ENCODE measurements at regions not wholly inside any gene's neighbourhood (a gene's known extent, or its start where the extent isn't known, plus 50 kb on each side); places are given as distances from the start of the nearest gene placed in this dataset.

DNA sequence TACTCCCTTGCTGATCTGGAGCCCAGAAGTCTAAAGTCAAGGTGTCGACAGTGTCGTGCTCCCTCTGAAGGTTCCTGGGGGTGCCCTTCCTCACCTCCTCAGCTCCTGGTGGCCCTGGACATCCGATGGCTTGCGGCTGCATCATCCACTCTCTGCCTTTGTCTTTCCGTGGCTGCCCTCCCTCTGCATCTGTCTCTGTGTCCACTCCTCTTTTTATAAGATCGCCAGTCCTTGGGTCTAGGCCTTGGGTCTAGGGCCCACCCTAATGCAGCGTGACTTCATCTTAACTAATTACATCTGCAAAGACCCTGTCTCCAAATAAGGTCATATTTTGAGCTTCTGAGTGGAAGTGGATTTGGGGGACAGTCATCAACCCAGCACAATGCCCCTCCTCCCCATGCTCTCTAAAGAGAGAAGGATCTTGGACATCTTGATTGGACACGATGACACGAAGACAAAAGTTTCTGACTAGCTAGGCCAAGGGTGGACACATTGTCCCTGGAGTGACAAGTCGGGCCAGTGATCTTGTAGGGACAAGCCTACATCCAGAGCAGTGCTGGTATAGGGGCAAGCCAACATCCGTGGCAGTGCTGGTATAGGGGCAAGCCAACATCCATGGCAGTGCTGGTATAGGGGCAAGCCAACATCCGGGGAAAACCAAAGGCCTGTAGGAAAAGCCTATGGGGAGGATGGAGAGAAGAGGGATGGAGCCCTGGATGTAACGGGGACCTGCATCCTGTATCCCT is 93.9 kb upstream of the DIO3 start:
- H3K9me3 ChIP-seq (replicated peaks; ENCODE audit: control insufficient read depth, insufficient read depth, low read length), result no peaks in the 10 kb centered on the region
- H4K20me1 ChIP-seq (replicated peaks; ENCODE audit: control insufficient read depth, extremely low read depth, insufficient read depth, low read length), result no peaks in the 10 kb centered on the region

DNA sequence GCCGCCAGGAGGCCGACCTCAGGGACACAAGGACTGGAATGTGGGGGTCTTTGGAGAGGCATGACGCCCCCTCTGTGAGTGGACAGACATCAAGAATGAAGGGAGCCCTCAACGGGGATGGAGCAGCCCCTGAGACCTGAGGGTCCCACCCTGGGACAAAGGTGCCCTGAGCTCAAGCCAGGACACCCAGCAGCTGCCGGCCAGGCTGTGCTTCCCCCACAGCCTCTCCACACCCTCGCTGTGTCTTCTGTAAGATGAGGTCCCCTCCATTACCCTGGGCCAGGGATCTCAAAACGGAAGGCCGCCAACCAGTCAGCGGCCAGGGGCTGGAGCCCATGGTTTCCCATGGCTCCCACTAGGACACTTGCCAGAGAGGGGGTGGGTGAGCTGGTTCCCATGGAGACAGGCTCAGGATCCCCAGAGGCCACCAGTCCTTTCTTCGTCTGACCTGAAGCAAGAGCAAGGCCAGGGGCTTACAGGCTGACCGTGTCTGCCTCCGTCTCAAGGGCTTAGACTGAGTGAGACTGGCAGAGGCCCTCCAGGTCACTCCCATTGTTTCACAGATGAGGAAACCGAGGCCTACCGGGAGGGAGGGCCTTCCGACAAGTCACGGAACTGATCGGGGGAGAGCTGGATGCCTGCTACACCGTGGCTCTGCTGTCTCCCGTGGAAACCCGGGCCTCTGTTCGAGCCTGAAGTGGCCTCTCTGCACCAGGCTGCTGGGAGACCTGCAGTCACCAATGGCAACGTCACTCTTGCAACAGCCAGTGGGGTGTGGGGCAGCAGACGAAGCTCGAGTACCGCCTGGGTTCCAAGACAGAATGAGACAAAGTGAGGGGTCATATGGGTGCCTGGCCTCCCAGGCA is 91.7 kb upstream of the DIO3 start:
- no TSS peak for BruUV-seq (replicated peaks)
- no peaks in the 10 kb centered on the region for H4K20me1 ChIP-seq (replicated peaks; ENCODE audit: control insufficient read depth, extremely low read depth, insufficient read depth, low read length)
- TF ChIP-seq, protein P1, sequence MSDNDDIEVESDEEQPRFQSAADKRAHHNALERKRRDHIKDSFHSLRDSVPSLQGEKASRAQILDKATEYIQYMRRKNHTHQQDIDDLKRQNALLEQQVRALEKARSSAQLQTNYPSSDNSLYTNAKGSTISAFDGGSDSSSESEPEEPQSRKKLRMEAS (IDR thresholded peaks at IDR 0.05; ENCODE audit: insufficient read depth, insufficient read length), result no peak
- TF ChIP-seq JUN (IDR thresholded peaks at IDR 0.05; ENCODE audit: borderline replicate concordance, insufficient read depth, insufficient read length, low read depth), result no peak
- no peak for TF ChIP-seq GATA2 (IDR thresholded peaks at IDR 0.05; ENCODE audit: insufficient read depth, insufficient read length, low read depth, low read length)
- H3K4me1 ChIP-seq (ENCODE audit: control insufficient read depth, extremely low read depth, insufficient read depth, low read length), result no peaks in the 10 kb centered on the region
- FAIRE-seq, result no peak
- no peak for DNase-seq (ENCODE audit: low read depth, low spot score)
- dilution Hi-C loops (cut with MboI; ENCODE audit: extremely low pct_ligation_motif_present, low sequenced_read_pairs), result no loop called here
- H3K27ac ChIP-seq (ENCODE audit: insufficient read depth, low read depth, low read length), result no peak overlapping the region
- H3K79me2 ChIP-seq (ENCODE audit: control insufficient read depth, insufficient read depth, low read length), result no peaks in the 10 kb centered on the region
- ChIA-PET POLR2A (no interaction called here), CTCF (no interaction called here)
- no peaks in the 10 kb centered on the region for H3K9me3 ChIP-seq (replicated peaks; ENCODE audit: control insufficient read depth, insufficient read depth, low read length)
- H3K9ac ChIP-seq (replicated peaks; ENCODE audit: extremely low read depth, insufficient read depth, low read length), result no peak overlapping the region
- intact Hi-C loops (cut with micrococcal nuclease), result no loop called here
- no peaks in the 10 kb centered on the region for H3K9me1 ChIP-seq (replicated peaks; ENCODE audit: control insufficient read depth, extremely low read depth, insufficient read depth, low read length)
- no peak overlapping the region for H3K4me3 ChIP-seq (replicated peaks in 1 of 3; ENCODE audit: insufficient read depth in 1 of 3, low read depth in 1 of 3, low read length in 3 of 3)
- H3K27me3 ChIP-seq (ENCODE audit: control insufficient read depth in 2 of 2, insufficient read depth in 2 of 2, low read length in 2 of 2), result no peaks in the 10 kb centered on the region
- no peak overlapping the region for H3K4me2 ChIP-seq (ENCODE audit: insufficient read depth, low read length)
- no peak overlapping the region for H2AFZ ChIP-seq (ENCODE audit: low read depth, low read length)
- no peaks in the 10 kb centered on the region for H3K36me3 ChIP-seq (ENCODE audit: control insufficient read depth in 2 of 2, extremely low read depth in 1 of 2, insufficient read depth in 2 of 2, low read length in 2 of 2)

More for the DNA sequence above, 93.9 kb upstream of the DIO3 start:
- no peak overlapping the region for H3K9ac ChIP-seq (replicated peaks; ENCODE audit: extremely low read depth, insufficient read depth, low read length)
- dilution Hi-C loops (cut with MboI; ENCODE audit: extremely low pct_ligation_motif_present, low sequenced_read_pairs), result no loop called here
- no peaks in the 10 kb centered on the region for H3K9me1 ChIP-seq (replicated peaks; ENCODE audit: control insufficient read depth, extremely low read depth, insufficient read depth, low read length)
- FAIRE-seq, result no peak
- no peak for TF ChIP-seq FOS (IDR thresholded peaks at IDR 0.05; ENCODE audit: borderline replicate concordance, insufficient read depth, low read length)
- TF ChIP-seq POLR2AphosphoS5 (IDR thresholded peaks at IDR 0.05; ENCODE audit: insufficient read depth, low read depth, low read length), result no peak
- no peak for TF ChIP-seq JUN (IDR thresholded peaks at IDR 0.05; ENCODE audit: borderline replicate concordance, insufficient read depth, insufficient read length, low read depth)
- ChIA-PET POLR2A (no interaction called here), CTCF (no interaction called here)
- no peak for DNase-seq (ENCODE audit: low read depth, low spot score)
- no peaks in the 10 kb centered on the region for H3K4me1 ChIP-seq (ENCODE audit: control insufficient read depth, extremely low read depth, insufficient read depth, low read length)
- no peak overlapping the region for H3K4me2 ChIP-seq (ENCODE audit: insufficient read depth, low read length)
- H3K27me3 ChIP-seq (ENCODE audit: control insufficient read depth in 2 of 2, insufficient read depth in 2 of 2, low read length in 2 of 2), result no peaks in the 10 kb centered on the region
- no TSS peak for BruUV-seq (replicated peaks)
- intact Hi-C loops (cut with micrococcal nuclease), result no loop called here
- H2AFZ ChIP-seq (ENCODE audit: low read depth, low read length), result no peak overlapping the region
- no peak overlapping the region for H3K4me3 ChIP-seq (replicated peaks in 1 of 3; ENCODE audit: insufficient read depth in 1 of 3, low read depth in 1 of 3, low read length in 3 of 3)
- H3K36me3 ChIP-seq (ENCODE audit: control insufficient read depth in 2 of 2, extremely low read depth in 1 of 2, insufficient read depth in 2 of 2, low read length in 2 of 2), result no peaks in the 10 kb centered on the region
- H3K79me2 ChIP-seq (ENCODE audit: control insufficient read depth, insufficient read depth, low read length), result no peaks in the 10 kb centered on the region
- no peak overlapping the region for H3K27ac ChIP-seq (ENCODE audit: insufficient read depth, low read depth, low read length)

All from endothelial cell of umbilical vein (primary cell).